Upper lobe of left lung (tissue), 4 donors: ENCODE measurements at regions not wholly inside any gene's neighbourhood (a gene's known extent, or its start where the extent isn't known, plus 50 kb on each side); places are given as distances from the start of the nearest gene placed in this dataset.

Experiments used
- EP300 ChIP-seq, 4 donors: sonication (generic); formaldehyde crosslinking; IDR thresholded peaks; one replicate each; pipeline ENCODE4 v1.5.1; 2017; ENCODE audit warnings: antibody characterized with exemption in 4 of 4, control low read depth in 2 of 4
- POLR2A ChIP-seq, 4 donors: fragments of 450-650 bp; IDR thresholded peaks; one replicate each; pipeline ENCODE4 v1.5.1; 2016 to 2017; ENCODE audit warnings: antibody characterized with exemption in 4 of 4, mild to moderate bottlenecking in 2 of 4
- POLR2AphosphoS5 ChIP-seq, 2 donors: sonication (generic); formaldehyde crosslinking; IDR thresholded peaks; one replicate each; pipeline ENCODE4 v1.5.1; 2017; ENCODE audit warnings: antibody characterized with exemption in 2 of 2
- TF ChIP-seq, protein P1 (sequence below), 6 experiments: fragments of 450-650 bp in 4 of 6; fragments of 200-600 bp in 2 of 6; sonication (generic) in 2 of 6; IDR thresholded peaks; one replicate each; pipeline ENCODE4 v1.5.1; 2016 to 2019; ENCODE audit warnings: antibody characterized with exemption in 6 of 6

DNA sequence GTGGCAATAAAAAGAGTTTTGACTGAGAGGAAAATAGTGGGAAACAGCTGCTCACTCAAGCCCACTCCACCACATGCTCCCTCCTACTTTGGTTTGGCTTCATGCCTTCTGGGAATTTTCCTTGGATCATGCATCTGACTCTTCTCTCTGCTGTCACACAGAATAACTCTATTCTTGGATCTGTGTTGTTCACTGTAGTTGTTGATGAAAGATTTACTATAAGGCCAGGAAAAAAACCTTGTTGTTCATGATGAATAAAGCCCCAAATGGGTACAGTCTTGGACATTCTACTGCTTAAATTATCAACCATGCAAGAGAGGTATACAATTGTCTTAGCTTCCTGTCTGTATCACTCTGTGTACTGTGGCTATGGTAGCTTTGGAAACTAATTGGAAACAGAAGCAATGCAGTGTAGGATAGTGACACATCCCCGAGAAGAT, 70.5 kb downstream of the TMX1 start:
- TF ChIP-seq, protein P1, sequence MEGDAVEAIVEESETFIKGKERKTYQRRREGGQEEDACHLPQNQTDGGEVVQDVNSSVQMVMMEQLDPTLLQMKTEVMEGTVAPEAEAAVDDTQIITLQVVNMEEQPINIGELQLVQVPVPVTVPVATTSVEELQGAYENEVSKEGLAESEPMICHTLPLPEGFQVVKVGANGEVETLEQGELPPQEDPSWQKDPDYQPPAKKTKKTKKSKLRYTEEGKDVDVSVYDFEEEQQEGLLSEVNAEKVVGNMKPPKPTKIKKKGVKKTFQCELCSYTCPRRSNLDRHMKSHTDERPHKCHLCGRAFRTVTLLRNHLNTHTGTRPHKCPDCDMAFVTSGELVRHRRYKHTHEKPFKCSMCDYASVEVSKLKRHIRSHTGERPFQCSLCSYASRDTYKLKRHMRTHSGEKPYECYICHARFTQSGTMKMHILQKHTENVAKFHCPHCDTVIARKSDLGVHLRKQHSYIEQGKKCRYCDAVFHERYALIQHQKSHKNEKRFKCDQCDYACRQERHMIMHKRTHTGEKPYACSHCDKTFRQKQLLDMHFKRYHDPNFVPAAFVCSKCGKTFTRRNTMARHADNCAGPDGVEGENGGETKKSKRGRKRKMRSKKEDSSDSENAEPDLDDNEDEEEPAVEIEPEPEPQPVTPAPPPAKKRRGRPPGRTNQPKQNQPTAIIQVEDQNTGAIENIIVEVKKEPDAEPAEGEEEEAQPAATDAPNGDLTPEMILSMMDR (IDR thresholded peaks at IDR 0.05) = no peak
- TF ChIP-seq POLR2AphosphoS5 (IDR thresholded peaks at IDR 0.05) = no peak
- no peak for TF ChIP-seq POLR2A (IDR thresholded peaks at IDR 0.05)
- no peak for TF ChIP-seq EP300 (IDR thresholded peaks at IDR 0.05)
